22Rv1 (cell line): ENCODE measurements at regions not wholly inside any gene's neighbourhood (a gene's known extent, or its start where the extent isn't known, plus 50 kb on each side); places are given as distances from the start of the nearest gene placed in this dataset.
"Not testable (repeated sequence)": the region's sequence is repeated elsewhere in the genome, so short reads cannot be mapped to it uniquely, and the experiment has no call there.

Experiments used
- H3K27ac ChIP-seq: fragments of 450-650 bp; 2 replicates; pipeline ENCODE4 v1.5.1; 2017
- CTCF ChIP-seq: fragments of 450-650 bp; IDR thresholded peaks from 2 replicates; pipeline ENCODE4 v1.5.1; 2017; ENCODE audit warnings: mild to moderate bottlenecking
- ZFX ChIP-seq: fragments of 450-650 bp; IDR thresholded peaks from 2 replicates; pipeline ENCODE4 v1.6.1; 2017; ENCODE audit warnings: antibody characterized with exemption, borderline replicate concordance

GRCh38 chr14:61145903-61146481 lies 135.1 kb downstream of the TMEM30B start:
- TF ChIP-seq ZFX (no peak), CTCF (no peak)
- no peak overlapping the region for H3K27ac ChIP-seq

- TF ChIP-seq CTCF (no peak), ZFX (no peak)
Observed at GRCh38 chr14:61145034-61145902, 135.9 kb downstream of the TMEM30B start.

GRCh38 chr14:61144117-61145033 lies 136.8 kb downstream of the TMEM30B start:
- not testable (repeated sequence) for H3K27ac ChIP-seq

More at GRCh38 chr14:61145034-61145902, 135.9 kb downstream of the TMEM30B start:
- no peak overlapping the region for H3K27ac ChIP-seq

- TF ChIP-seq ZFX = no peak
Observed at GRCh38 chr14:61140872-61141271, 140.3 kb downstream of the TMEM30B start.

GRCh38 chr14:61140271-61140670 lies 140.9 kb downstream of the TMEM30B start:
- no peak for TF ChIP-seq CTCF
- TF ChIP-seq ZFX = no peak
- no peak overlapping the region for H3K27ac ChIP-seq

More at GRCh38 chr14:61140872-61141271, 140.3 kb downstream of the TMEM30B start:
- H3K27ac ChIP-seq = no peak overlapping the region

- H3K27ac ChIP-seq = no peak overlapping the region
- no peak for TF ChIP-seq ZFX
- TF ChIP-seq CTCF = no peak
Observed at GRCh38 chr14:61139006-61139599, 142.0 kb downstream of the TMEM30B start.

GRCh38 chr14:61132894-61133293 lies 148.2 kb downstream of the TMEM30B start:
- H3K27ac ChIP-seq = no peak overlapping the region
- no peak for TF ChIP-seq CTCF
- no peak for TF ChIP-seq ZFX
